ENCODE measurements at regions not wholly inside any gene's neighbourhood (a gene's known extent, or its start where the extent isn't known, plus 50 kb on each side); places are given as distances from the start of the nearest gene placed in this dataset.

DNA sequence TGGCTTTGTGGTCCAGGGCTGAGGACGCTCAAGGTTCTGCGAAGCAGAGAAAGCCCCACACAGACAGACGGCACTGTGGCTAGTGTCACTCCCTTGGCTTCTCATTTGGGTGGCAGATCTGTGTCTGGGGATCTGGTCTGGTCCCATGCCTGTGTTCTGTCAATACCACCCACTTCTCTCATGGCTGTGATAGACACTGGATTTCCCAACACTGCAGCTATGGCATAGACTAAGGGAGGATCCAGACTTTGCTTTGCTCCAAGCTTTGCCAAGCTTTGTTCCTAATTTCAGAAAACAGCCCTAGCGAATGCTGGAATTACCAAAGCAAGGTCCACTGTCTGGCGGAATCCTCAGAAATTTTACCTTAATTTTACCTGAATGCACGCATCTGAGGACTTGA lies 62.1 kb downstream of the GADD45G start:
- TF ChIP-seq, protein P1, sequence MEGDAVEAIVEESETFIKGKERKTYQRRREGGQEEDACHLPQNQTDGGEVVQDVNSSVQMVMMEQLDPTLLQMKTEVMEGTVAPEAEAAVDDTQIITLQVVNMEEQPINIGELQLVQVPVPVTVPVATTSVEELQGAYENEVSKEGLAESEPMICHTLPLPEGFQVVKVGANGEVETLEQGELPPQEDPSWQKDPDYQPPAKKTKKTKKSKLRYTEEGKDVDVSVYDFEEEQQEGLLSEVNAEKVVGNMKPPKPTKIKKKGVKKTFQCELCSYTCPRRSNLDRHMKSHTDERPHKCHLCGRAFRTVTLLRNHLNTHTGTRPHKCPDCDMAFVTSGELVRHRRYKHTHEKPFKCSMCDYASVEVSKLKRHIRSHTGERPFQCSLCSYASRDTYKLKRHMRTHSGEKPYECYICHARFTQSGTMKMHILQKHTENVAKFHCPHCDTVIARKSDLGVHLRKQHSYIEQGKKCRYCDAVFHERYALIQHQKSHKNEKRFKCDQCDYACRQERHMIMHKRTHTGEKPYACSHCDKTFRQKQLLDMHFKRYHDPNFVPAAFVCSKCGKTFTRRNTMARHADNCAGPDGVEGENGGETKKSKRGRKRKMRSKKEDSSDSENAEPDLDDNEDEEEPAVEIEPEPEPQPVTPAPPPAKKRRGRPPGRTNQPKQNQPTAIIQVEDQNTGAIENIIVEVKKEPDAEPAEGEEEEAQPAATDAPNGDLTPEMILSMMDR (IDR thresholded peaks at IDR 0.05), result no peak
- TF ChIP-seq POLR2A (IDR thresholded peaks at IDR 0.05), result no peak
- Histone ChIP-seq H3K4me1 (peaks cover 14% of the 10 kb centered on the region), H3K36me3 (ENCODE audit: low read depth, missing control alignments) (no peaks in the 10 kb centered on the region), H3K27me3 (no peaks in the 10 kb centered on the region), H3K27ac (no peak overlapping the region), H3K9me3 (no peaks in the 10 kb centered on the region), H3K4me3 (no peak overlapping the region)
- intact Hi-C loops (cut with DNase I; ENCODE audit: low total_unique reads), result no loop called here
- no peak for DNase-seq
- WGBS, 2 donors, result 89 to 98% methylated on average over 4 to 6 of the region's 6 CpGs

DNA sequence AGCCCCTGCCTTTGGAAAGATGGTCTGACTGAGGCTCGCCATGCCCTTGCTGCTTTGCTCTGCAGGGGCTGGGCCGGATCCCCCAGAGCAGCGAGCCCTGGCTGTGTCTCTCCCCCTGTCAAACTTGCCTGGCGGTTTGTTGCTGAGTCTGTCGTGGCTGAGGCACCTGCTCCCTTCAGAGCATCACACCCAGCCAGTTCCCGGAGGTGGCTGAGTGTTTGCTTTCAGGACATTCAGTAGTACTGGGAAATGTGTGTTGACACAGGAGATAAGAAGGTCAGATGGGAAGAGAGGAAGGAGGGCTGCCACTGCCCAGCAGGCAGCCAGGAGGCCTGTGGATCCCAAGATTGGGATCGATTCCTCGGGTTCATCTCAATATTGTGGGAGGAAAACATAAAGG lies 62.9 kb downstream of the GADD45G start:
- H3K27me3 ChIP-seq, result no peaks in the 10 kb centered on the region
- H3K36me3 ChIP-seq (ENCODE audit: low read depth, missing control alignments), result no peaks in the 10 kb centered on the region
- H3K9me3 ChIP-seq, result no peaks in the 10 kb centered on the region
- DNase-seq, result no peak
- TF ChIP-seq, protein P1 (IDR thresholded peaks at IDR 0.05), result no peak
- TF ChIP-seq POLR2A (IDR thresholded peaks at IDR 0.05), result no peak
- WGBS, 2 donors, result 84 to 88% methylated on average over 4 to 8 of the region's 8 CpGs
- no peak overlapping the region for H3K27ac ChIP-seq
- intact Hi-C loops (cut with DNase I; ENCODE audit: low total_unique reads), result no loop called here
- no peak overlapping the region for H3K4me3 ChIP-seq
- peaks cover 6% of the 10 kb centered on the region for H3K4me1 ChIP-seq

DNA sequence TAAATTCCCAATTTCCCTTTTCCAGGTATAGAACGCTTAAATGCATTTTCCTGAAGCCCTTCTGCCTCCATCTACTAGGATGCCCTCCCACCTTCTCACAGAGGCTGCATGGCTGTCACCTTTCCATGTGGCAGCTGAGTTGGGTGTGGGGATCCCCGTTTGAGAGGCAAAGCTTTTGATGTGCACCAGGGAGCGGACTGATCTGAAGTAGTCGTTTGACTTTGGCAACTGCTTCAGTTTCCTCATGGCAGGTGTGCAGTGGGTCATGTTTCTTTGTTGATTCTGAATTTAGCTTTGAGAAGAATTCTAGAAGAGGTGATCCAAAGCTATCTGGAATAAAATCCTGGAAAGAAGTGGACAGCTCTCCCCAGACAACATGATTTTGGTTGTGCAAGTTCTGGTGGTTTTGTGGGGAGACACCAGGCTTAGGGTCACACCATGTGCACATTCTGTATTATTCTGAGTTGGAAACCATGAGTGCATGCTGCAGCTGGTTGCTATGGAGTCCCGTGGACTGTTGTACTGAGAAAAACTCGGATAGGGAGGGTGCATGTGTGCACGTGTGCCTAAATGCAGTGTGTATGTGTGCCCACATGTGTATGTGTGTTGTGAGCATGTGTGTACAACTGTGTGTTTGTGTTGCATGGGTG lies 63.5 kb downstream of the GADD45G start:
- no peaks in the 10 kb centered on the region for H3K9me3 ChIP-seq
- DNase-seq, result no peak
- H3K4me3 ChIP-seq, result no peak overlapping the region
- no peak overlapping the region for H3K27ac ChIP-seq
- peaks cover under 1% of the 10 kb centered on the region for H3K4me1 ChIP-seq
- no peaks in the 10 kb centered on the region for H3K27me3 ChIP-seq
- TF ChIP-seq, protein P1 (IDR thresholded peaks at IDR 0.05), result no peak
- TF ChIP-seq POLR2A (IDR thresholded peaks at IDR 0.05), result no peak
- no peaks in the 10 kb centered on the region for H3K36me3 ChIP-seq (ENCODE audit: low read depth, missing control alignments)
- 80 to 84% methylated on average over 7 of the region's 7 CpGs for WGBS, 2 donors
- intact Hi-C loops (cut with DNase I; ENCODE audit: low total_unique reads), result no loop called here

DNA sequence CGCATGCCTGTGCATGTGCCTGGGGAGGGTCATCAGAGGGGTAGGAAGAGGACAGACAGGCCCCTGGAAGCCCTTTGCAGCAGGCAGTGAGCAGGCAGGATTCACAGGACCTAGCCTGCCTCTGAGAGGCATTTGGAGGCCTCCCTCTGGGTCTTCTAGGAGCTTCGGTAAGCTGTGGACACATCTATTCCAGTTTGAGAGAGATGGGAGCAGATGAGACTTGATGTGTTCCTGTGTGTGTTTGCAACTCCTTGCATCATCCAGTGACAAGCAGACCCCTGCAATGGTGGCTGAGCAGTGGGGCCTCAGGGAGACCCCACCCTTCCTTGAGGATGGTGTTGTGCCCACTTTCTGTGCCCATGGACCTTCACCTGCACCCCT lies 64.0 kb downstream of the GADD45G start:
- Histone ChIP-seq H3K4me1 (no peaks in the 10 kb centered on the region), H3K27ac (no peak overlapping the region), H3K36me3 (ENCODE audit: low read depth, missing control alignments) (no peaks in the 10 kb centered on the region), H3K9me3 (no peaks in the 10 kb centered on the region), H3K27me3 (no peaks in the 10 kb centered on the region), H3K4me3 (no peak overlapping the region)
- DNase-seq, result no peak
- intact Hi-C loops (cut with DNase I; ENCODE audit: low total_unique reads), result no loop called here
- TF ChIP-seq, protein P1 (IDR thresholded peaks at IDR 0.05), result no peak
- 92 to 98% methylated on average over 2 of the region's 2 CpGs for WGBS, 2 donors

DNA sequence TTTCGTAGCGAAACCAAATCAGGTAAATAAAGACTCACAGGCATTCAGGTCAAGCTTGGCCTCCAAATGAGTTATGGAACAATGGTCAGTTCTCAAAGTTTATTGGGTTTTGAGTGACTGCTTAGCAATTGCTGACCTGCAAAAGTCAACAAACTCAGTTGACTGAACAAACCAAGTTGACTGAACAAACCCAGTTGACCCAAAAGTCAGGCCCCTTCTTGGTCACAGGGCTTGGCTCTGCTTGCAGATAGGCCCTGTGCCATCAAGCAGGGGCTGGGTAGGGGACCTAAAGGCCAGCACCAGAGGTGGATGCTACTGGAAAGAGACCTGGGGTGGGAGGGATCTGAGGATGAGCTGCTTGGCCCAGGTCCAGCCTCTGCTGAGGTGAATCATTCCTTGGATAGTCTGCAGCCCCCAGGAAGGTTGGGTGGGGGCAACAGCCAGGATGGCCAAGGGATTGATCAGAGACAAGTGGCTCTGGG lies 64.6 kb downstream of the GADD45G start:
- Histone ChIP-seq H3K4me3 (no peak overlapping the region), H3K27me3 (no peaks in the 10 kb centered on the region), H3K9me3 (no peaks in the 10 kb centered on the region), H3K36me3 (ENCODE audit: low read depth, missing control alignments) (no peaks in the 10 kb centered on the region), H3K27ac (no peak overlapping the region), H3K4me1 (no peaks in the 10 kb centered on the region)
- whole genome bisulfite sequencing, 2 donors, result 92% methylated on average over 2 of the region's 2 CpGs
- no peak for DNase-seq
- intact Hi-C loops (cut with DNase I; ENCODE audit: low total_unique reads), result no loop called here
- no peak for TF ChIP-seq POLR2A (IDR thresholded peaks at IDR 0.05)
- TF ChIP-seq, protein P1 (IDR thresholded peaks at IDR 0.05), result no peak

Data from testis (tissue), 2 donors.